ENCODE measurements at regions not wholly inside any gene's neighbourhood (a gene's known extent, or its start where the extent isn't known, plus 50 kb on each side); places are given as distances from the start of the nearest gene placed in this dataset.

DNA sequence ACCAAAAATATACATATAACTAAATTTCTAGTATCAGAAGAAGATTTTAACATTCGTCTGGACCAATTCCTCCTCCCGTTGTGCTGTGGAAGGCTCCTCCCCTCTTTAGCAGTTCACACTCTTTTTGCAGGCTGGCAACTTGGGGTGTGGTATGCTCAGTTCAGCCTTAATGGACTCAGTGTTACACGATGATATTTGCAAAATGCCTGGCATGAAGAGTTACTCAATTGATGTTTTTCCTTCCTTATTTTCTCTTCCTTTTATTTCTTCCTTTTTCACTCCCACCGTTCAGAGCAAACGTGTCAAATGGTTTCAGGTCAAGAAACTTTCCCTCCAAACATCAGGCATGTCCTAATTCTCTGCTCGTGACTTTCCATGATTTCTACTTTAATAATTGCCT is 248.3 kb downstream of the PHF14 start:
- TF ChIP-seq, protein P1, sequence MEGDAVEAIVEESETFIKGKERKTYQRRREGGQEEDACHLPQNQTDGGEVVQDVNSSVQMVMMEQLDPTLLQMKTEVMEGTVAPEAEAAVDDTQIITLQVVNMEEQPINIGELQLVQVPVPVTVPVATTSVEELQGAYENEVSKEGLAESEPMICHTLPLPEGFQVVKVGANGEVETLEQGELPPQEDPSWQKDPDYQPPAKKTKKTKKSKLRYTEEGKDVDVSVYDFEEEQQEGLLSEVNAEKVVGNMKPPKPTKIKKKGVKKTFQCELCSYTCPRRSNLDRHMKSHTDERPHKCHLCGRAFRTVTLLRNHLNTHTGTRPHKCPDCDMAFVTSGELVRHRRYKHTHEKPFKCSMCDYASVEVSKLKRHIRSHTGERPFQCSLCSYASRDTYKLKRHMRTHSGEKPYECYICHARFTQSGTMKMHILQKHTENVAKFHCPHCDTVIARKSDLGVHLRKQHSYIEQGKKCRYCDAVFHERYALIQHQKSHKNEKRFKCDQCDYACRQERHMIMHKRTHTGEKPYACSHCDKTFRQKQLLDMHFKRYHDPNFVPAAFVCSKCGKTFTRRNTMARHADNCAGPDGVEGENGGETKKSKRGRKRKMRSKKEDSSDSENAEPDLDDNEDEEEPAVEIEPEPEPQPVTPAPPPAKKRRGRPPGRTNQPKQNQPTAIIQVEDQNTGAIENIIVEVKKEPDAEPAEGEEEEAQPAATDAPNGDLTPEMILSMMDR (IDR thresholded peaks at IDR 0.05), result no peak
- no peak for TF ChIP-seq POLR2A (IDR thresholded peaks at IDR 0.05)
